HCT116 (cell line): ENCODE measurements at regions not wholly inside any gene's neighbourhood (a gene's known extent, or its start where the extent isn't known, plus 50 kb on each side); places are given as distances from the start of the nearest gene placed in this dataset.

Source experiments
- ATAC-seq: fragments of 200-7000 bp; cut with Tn5 transposase; 2 replicates; pipeline ENCODE4 v1.9.1; 2020; ENCODE audit warnings: mild to moderate bottlenecking, moderate library complexity
- BruUV-seq: library from RNA; stranded (reverse); fragments of 400-500 nt; replicated peaks from 2 replicates; lab custom pipeline; 2021; lab: Mats Ljungman, UMichigan
- CTCF ChIA-PET: fragments of 300-600 bp; sonication (Branson Sonifier 250); formaldehyde crosslinking; loops from one replicate; lab custom pipeline; 2021; ENCODE audit warnings: antibody characterized with exemption; lab: Charles Lee
- POLR2A ChIA-PET: fragments of 300-600, 350-600 bp; sonication (Branson Sonifier 250); formaldehyde crosslinking; loops from one replicate; lab custom pipeline; 2021; ENCODE audit warnings: antibody characterized with exemption; lab: Charles Lee
- RAD21 ChIA-PET, 2 experiments: fragments of 300-600 bp; sonication (Branson Sonifier 250); formaldehyde crosslinking; loops; one replicate each; lab custom pipeline; 2023; ENCODE audit warnings: low total read pairs in 2 of 2; ENCODE audit not compliant: uncharacterized antibody in 2 of 2, unreplicated experiment in 2 of 2, low non-redundant PET in 1 of 2; lab: Charles Lee
- DNase-seq: peaks from one replicate; pipeline ENCODE4 v3.0.0-alpha.2; 2010; ENCODE audit warnings: low read depth, low spot score
- H2AFZ ChIP-seq: fragments of 200-600 bp; shearing (Covaris generic), sonication (generic); 2 replicates; pipeline ENCODE4 v1.6.1; 2017; ENCODE audit warnings: low read depth, mixed run types, mixed read lengths, antibody characterized with exemption, low read length; ENCODE audit not compliant: poor library complexity, severe bottlenecking
- H3K27ac ChIP-seq: 2 replicates; pipeline ENCODE4 v1.5.1; 2012; ENCODE audit warnings: low read depth, low read length
- H3K27me3 ChIP-seq: fragments of 200-600 bp; sonication (generic); 2 replicates; pipeline ENCODE4 v1.6.1; 2016; ENCODE audit warnings: mixed run types, low read length, mixed read lengths; ENCODE audit not compliant: insufficient read depth
- H3K36me3 ChIP-seq, 2 experiments: fragments of 200-500 bp in 1 of 2; fragments of 200-600 bp in 1 of 2; sonication (Bioruptor generic) in 1 of 2; sonication (generic) in 1 of 2; 2 replicates each; pipeline versions ENCODE4 v1.5.1 to v1.6.1; 2014 to 2016; ENCODE audit warnings: low read length in 2 of 2, inconsistent platforms in 1 of 2, mixed read lengths in 1 of 2, mixed run types in 1 of 2; ENCODE audit not compliant: insufficient read depth in 2 of 2, control insufficient read depth in 1 of 2
- H3K4me1 ChIP-seq, 2 experiments: fragments of 200-600 bp in 1 of 2; sonication (generic) in 1 of 2; 2 replicates each; pipeline versions ENCODE4 v1.5.1 to v1.6.1; 2012 to 2017; ENCODE audit warnings: low read length in 2 of 2, inconsistent platforms in 1 of 2, mild to moderate bottlenecking in 1 of 2, mixed read lengths in 1 of 2, mixed run types in 1 of 2, moderate library complexity in 1 of 2; ENCODE audit not compliant: insufficient read depth in 2 of 2, control insufficient read depth in 1 of 2
- H3K4me2 ChIP-seq: fragments of 200-600 bp; sonication (generic); 2 replicates; pipeline ENCODE4 v1.6.1; 2017; ENCODE audit warnings: mixed run types, low read length, mixed read lengths
- H3K4me3 ChIP-seq, 2 experiments: fragments of 200-600 bp in 1 of 2; sonication (generic) in 1 of 2; replicated peaks in 1 of 2; 2 replicates each; pipeline ENCODE4 v1.5.1; 2011 to 2016; ENCODE audit warnings: low read length in 2 of 2, control low read depth in 1 of 2, low read depth in 1 of 2, mild to moderate bottlenecking in 1 of 2, mixed read lengths in 1 of 2, mixed run types in 1 of 2
- H3K79me2 ChIP-seq: fragments of 200-600 bp; sonication (generic); 2 replicates; pipeline ENCODE4 v1.6.1; 2017; ENCODE audit warnings: mild to moderate bottlenecking, mixed run types, low read length, moderate library complexity, mixed read lengths; ENCODE audit not compliant: insufficient read depth
- H3K9ac ChIP-seq: fragments of 200-600 bp; sonication (generic); 2 replicates; pipeline ENCODE4 v1.6.1; 2016; ENCODE audit warnings: low read length, mixed read lengths
- H3K9me2 ChIP-seq: fragments of 200-600 bp; sonication (generic), shearing (Covaris generic); 2 replicates; pipeline ENCODE4 v1.6.1; 2017; ENCODE audit warnings: mixed run types, mild to moderate bottlenecking, moderate library complexity; ENCODE audit not compliant: insufficient read depth
- H3K9me3 ChIP-seq, 2 experiments: fragments of 200-500 bp in 1 of 2; fragments of 200-600 bp in 1 of 2; sonication (Bioruptor generic) in 1 of 2; sonication (generic) in 1 of 2; 2 replicates each; pipeline ENCODE4 v1.6.1; 2014 to 2017; ENCODE audit warnings: low read length in 2 of 2, mixed read lengths in 2 of 2, inconsistent platforms in 1 of 2, low read depth in 1 of 2, mild to moderate bottlenecking in 1 of 2, mixed run types in 1 of 2, moderate library complexity in 1 of 2; ENCODE audit not compliant: control insufficient read depth in 1 of 2, insufficient read depth in 1 of 2
- H4K20me1 ChIP-seq: fragments of 200-600 bp; sonication (generic), shearing (Covaris generic); 2 replicates; pipeline ENCODE4 v1.6.1; 2017; ENCODE audit warnings: mixed run types, mild to moderate bottlenecking, moderate library complexity; ENCODE audit not compliant: insufficient read depth
- CBX3 ChIP-seq: IDR thresholded peaks from 2 replicates; pipeline ENCODE4 v1.6.1; 2012; ENCODE audit warnings: low read depth
- EGR1 ChIP-seq: IDR thresholded peaks from 2 replicates; pipeline ENCODE4 v1.6.1; 2012; ENCODE audit warnings: low read depth
- ELF1 ChIP-seq: IDR thresholded peaks from 2 replicates; pipeline ENCODE4 v1.6.1; 2012; ENCODE audit warnings: low read depth, borderline replicate concordance
- EZH2 ChIP-seq: fragments of 200-600 bp; sonication (generic); IDR thresholded peaks from 2 replicates; pipeline ENCODE4 v1.6.1; 2017; ENCODE audit warnings: antibody characterized with exemption, mixed run types
- RAD21 ChIP-seq: IDR thresholded peaks from 2 replicates; pipeline ENCODE4 v1.6.1; 2012; ENCODE audit warnings: low read depth, mild to moderate bottlenecking
- SIN3A ChIP-seq: IDR thresholded peaks from 2 replicates; pipeline ENCODE4 v1.6.1; 2012; ENCODE audit warnings: low read depth
- YY1 ChIP-seq: IDR thresholded peaks from 2 replicates; pipeline ENCODE4 v1.6.1; 2011; ENCODE audit warnings: low read length, low read depth, moderate library complexity, mild to moderate bottlenecking; ENCODE audit not compliant: insufficient replicate concordance; ENCODE audit errors: extremely low read depth
- ZFX ChIP-seq: fragments of 450-650 bp; IDR thresholded peaks from 2 replicates; pipeline ENCODE4 v1.6.1; 2017
- intact Hi-C: fragments of 100-400 bp; cut with micrococcal nuclease; formaldehyde crosslinking; loops from 2 replicates; pipeline ENCODE4 v1.10.0; 2022
- TF ChIP-seq, protein P1 (sequence below), 3 experiments: fragments of 200-600 bp in 1 of 3; sonication (generic) in 1 of 3; IDR thresholded peaks in 2 of 3; conservative IDR thresholded peaks in 1 of 3; 2 replicates each; pipeline ENCODE4 v1.5.1; 2012 to 2017; ENCODE audit warnings: low read depth in 2 of 3, low read length in 2 of 3, antibody characterized with exemption in 1 of 3, borderline replicate concordance in 1 of 3, control low read depth in 1 of 3, mild to moderate bottlenecking in 1 of 3, mixed read lengths in 1 of 3, mixed run types in 1 of 3, moderate library complexity in 1 of 3; ENCODE audit not compliant: insufficient read depth in 1 of 3
- TF ChIP-seq, protein P2 (sequence below): IDR thresholded peaks from 2 replicates; pipeline ENCODE4 v1.6.1; 2012; ENCODE audit warnings: low read depth

DNA sequence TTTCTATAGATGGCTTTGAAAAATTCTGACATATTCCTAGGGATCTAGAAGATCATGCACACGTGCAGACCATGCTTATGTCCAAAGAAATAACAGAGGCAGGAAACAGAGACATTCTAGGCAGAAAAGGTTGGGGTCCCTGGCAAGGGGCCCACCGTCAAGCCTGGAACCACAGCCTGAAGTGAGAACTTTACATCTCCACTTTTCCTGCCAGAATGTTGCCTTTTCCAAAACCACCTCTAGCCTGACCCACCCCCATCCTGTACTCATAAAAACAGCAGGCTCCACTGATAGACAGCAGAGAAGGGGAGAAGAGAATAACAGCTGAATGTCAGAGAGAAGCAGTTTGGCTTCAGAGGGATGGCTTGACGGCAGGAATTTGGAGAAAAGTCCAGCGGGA is 257.3 kb upstream of the NT5E start:
- DNase-seq (no peak), ATAC-seq (no peak)
- no peaks in the 10 kb centered on the region for H3K9me2 ChIP-seq
- H3K9me3 ChIP-seq = no peaks in the 10 kb centered on the region
- no peak for TF ChIP-seq RAD21
- TF ChIP-seq EZH2 = no peak
- TF ChIP-seq, protein P1, sequence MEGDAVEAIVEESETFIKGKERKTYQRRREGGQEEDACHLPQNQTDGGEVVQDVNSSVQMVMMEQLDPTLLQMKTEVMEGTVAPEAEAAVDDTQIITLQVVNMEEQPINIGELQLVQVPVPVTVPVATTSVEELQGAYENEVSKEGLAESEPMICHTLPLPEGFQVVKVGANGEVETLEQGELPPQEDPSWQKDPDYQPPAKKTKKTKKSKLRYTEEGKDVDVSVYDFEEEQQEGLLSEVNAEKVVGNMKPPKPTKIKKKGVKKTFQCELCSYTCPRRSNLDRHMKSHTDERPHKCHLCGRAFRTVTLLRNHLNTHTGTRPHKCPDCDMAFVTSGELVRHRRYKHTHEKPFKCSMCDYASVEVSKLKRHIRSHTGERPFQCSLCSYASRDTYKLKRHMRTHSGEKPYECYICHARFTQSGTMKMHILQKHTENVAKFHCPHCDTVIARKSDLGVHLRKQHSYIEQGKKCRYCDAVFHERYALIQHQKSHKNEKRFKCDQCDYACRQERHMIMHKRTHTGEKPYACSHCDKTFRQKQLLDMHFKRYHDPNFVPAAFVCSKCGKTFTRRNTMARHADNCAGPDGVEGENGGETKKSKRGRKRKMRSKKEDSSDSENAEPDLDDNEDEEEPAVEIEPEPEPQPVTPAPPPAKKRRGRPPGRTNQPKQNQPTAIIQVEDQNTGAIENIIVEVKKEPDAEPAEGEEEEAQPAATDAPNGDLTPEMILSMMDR (IDR thresholded peaks at IDR 0.05 in 2 of 3, conservative IDR thresholded peaks at IDR 0.05 in 1 of 3; ENCODE audit: borderline replicate concordance in 1 of 3, insufficient read depth in 1 of 3, low read depth in 2 of 3, low read length in 2 of 3) = no peak
- TF ChIP-seq, protein P2, sequence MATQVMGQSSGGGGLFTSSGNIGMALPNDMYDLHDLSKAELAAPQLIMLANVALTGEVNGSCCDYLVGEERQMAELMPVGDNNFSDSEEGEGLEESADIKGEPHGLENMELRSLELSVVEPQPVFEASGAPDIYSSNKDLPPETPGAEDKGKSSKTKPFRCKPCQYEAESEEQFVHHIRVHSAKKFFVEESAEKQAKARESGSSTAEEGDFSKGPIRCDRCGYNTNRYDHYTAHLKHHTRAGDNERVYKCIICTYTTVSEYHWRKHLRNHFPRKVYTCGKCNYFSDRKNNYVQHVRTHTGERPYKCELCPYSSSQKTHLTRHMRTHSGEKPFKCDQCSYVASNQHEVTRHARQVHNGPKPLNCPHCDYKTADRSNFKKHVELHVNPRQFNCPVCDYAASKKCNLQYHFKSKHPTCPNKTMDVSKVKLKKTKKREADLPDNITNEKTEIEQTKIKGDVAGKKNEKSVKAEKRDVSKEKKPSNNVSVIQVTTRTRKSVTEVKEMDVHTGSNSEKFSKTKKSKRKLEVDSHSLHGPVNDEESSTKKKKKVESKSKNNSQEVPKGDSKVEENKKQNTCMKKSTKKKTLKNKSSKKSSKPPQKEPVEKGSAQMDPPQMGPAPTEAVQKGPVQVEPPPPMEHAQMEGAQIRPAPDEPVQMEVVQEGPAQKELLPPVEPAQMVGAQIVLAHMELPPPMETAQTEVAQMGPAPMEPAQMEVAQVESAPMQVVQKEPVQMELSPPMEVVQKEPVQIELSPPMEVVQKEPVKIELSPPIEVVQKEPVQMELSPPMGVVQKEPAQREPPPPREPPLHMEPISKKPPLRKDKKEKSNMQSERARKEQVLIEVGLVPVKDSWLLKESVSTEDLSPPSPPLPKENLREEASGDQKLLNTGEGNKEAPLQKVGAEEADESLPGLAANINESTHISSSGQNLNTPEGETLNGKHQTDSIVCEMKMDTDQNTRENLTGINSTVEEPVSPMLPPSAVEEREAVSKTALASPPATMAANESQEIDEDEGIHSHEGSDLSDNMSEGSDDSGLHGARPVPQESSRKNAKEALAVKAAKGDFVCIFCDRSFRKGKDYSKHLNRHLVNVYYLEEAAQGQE = no peak
- TF ChIP-seq ELF1 = no peak
- TF ChIP-seq ZFX = no peak
- no peak for TF ChIP-seq EGR1
- no peak for TF ChIP-seq YY1
- no peak for TF ChIP-seq SIN3A
- no peak for TF ChIP-seq CBX3
- no peaks in the 10 kb centered on the region for H3K79me2 ChIP-seq
- BruUV-seq = no TSS peak
- ChIA-PET RAD21 (no interaction called here), CTCF (no interaction called here), POLR2A (no interaction called here)
- peaks cover 0 to 6% of the 10 kb centered on the region in 2 experiments; a peak in 2 of 4 replicates for H3K4me1 ChIP-seq
- H3K4me2 ChIP-seq = no peak overlapping the region
- no peak overlapping the region for H2AFZ ChIP-seq
- H3K36me3 ChIP-seq = no peaks in the 10 kb centered on the region
- no peaks in the 10 kb centered on the region for H4K20me1 ChIP-seq
- no peak overlapping the region for H3K4me3 ChIP-seq
- H3K27ac ChIP-seq = no peak overlapping the region
- H3K9ac ChIP-seq = no peak overlapping the region
- intact Hi-C loops = no loop called here
- H3K27me3 ChIP-seq = 0 out of 2 replicates have a peak, but pooled peaks cover 4% of the 10 kb centered on the region
